ENCODE measurements at regions not wholly inside any gene's neighbourhood (a gene's known extent, or its start where the extent isn't known, plus 50 kb on each side); places are given as distances from the start of the nearest gene placed in this dataset.

GRCh38 chr2:196544906-196545433, 94.5 kb upstream of the CCDC150 start:
- TF ChIP-seq CTCF (IDR thresholded peaks at IDR 0.05) (no peak), POLR2A (IDR thresholded peaks at IDR 0.05) (no peak)
